ENCODE measurements at regions not wholly inside any gene's neighbourhood (a gene's known extent, or its start where the extent isn't known, plus 50 kb on each side); places are given as distances from the start of the nearest gene placed in this dataset.

DNA sequence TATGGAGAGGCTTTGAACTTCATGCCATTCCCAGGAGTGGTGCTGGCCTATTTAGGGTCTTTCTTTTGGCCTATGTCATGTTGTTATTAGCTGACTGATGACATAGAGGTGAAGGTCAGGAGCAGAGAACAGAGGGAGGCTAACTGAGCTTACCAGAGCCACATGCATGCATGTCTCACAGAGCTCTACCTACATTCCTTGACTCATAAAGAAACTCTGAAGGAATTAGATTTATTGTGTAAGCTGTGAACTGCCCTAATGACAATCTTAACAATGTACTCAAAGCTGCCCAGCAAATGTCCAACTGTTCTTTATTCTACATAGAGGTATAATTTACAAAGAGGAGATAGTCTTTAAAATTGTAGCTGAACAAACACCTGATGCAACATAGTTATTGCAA is 192.7 kb upstream of the CNR1 start:
- TF ChIP-seq CTCF (IDR thresholded peaks at IDR 0.05) = no peak
- TF ChIP-seq POLR2A (IDR thresholded peaks at IDR 0.05) = no peak

Measured in right lobe of liver (tissue), 4 donors.